Choroid plexus epithelial cell (primary cell): ENCODE measurements at regions not wholly inside any gene's neighbourhood (a gene's known extent, or its start where the extent isn't known, plus 50 kb on each side); places are given as distances from the start of the nearest gene placed in this dataset.

Experiments
- DNase-seq: peaks from one replicate; pipeline ENCODE4 v3.0.0-alpha.2; 2010; ENCODE audit warnings: low read depth
- H3K4me3 ChIP-seq: 2 replicates; pipeline ENCODE4 v1.5.1; 2011; ENCODE audit warnings: low read depth, mild to moderate bottlenecking, control low read depth, low read length, moderate library complexity
- TF ChIP-seq, protein P1 (sequence below): conservative IDR thresholded peaks from 2 replicates; pipeline ENCODE4 v1.5.1; 2011; ENCODE audit warnings: low read depth, mild to moderate bottlenecking, control low read depth, inconsistent platforms, low read length, moderate library complexity

DNA sequence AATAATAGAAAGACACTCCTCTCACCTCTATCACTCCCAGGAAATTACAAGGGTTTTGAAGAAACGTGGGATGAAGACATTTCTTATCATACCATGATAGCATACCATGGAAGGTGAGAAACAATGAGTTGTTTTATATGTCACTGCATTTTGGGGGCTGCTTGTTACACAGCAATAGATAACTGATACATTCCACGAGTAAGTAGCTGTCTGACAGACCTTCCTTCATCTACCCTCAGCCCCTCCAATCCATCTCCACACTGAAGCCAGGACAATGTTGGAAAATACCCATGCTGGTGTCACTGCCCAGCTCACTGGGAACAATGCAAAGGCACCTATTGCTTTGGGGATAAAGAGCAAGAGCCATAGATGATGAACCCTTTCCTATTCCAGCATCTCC is 68.9 kb upstream of the USP29 start:
- DNase-seq = no peak
- H3K4me3 ChIP-seq = no peak overlapping the region
- TF ChIP-seq, protein P1, sequence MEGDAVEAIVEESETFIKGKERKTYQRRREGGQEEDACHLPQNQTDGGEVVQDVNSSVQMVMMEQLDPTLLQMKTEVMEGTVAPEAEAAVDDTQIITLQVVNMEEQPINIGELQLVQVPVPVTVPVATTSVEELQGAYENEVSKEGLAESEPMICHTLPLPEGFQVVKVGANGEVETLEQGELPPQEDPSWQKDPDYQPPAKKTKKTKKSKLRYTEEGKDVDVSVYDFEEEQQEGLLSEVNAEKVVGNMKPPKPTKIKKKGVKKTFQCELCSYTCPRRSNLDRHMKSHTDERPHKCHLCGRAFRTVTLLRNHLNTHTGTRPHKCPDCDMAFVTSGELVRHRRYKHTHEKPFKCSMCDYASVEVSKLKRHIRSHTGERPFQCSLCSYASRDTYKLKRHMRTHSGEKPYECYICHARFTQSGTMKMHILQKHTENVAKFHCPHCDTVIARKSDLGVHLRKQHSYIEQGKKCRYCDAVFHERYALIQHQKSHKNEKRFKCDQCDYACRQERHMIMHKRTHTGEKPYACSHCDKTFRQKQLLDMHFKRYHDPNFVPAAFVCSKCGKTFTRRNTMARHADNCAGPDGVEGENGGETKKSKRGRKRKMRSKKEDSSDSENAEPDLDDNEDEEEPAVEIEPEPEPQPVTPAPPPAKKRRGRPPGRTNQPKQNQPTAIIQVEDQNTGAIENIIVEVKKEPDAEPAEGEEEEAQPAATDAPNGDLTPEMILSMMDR = no peak

GRCh38 chr19:57052081-57052480 is 67.7 kb upstream of the USP29 start:
- DNase-seq = no peak
- TF ChIP-seq, protein P1 = no peak
- no peak overlapping the region for H3K4me3 ChIP-seq

DNA sequence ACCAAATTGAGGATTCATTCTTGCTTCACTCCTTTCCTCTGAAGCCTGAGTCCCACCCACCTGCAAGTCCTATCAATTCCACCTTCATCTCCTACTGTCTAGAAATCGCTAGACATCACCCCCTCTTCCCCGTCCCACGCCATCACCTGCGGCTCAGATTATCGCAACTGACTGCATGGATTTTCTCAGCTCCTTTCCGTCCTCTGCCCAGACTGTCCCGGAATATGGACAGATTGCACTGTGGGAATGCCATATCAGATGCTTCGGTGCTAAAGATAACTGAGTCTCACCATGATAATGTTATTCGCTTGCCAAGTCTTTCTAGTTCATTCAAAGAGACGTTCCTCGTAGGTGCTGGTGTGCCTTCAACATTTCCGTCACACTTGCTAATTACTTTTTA is 66.4 kb upstream of the USP29 start:
- no peak for DNase-seq
- TF ChIP-seq, protein P1 = no peak
- H3K4me3 ChIP-seq = no peak overlapping the region

DNA sequence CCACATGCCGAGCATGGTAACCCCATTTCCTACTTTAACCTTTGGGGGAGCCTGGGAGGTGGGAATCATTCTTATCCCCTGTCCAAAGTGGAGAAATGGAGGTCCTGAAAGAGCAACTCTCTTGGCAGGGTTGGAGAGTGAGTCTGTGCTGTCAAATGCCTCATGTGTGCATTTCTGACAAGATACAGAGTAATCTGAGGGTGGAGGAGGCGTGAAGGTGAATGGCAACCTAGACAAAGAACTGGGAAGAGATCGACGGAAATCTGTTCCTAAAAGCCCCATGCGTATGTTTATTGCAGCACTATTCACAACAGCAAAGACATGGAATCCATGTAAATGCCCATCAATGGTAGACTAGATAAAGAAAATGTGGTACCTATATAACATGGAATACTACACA is 63.8 kb upstream of the USP29 start:
- TF ChIP-seq, protein P1 = no peak

GRCh38 chr19:57057036-57057686 is 62.6 kb upstream of the USP29 start:
- TF ChIP-seq, protein P1 = no peak
- no peak overlapping the region for H3K4me3 ChIP-seq
- peak; percentile 5 for DNase-seq

More for the DNA sequence above, 63.8 kb upstream of the USP29 start:
- DNase-seq = no peak
- no peak overlapping the region for H3K4me3 ChIP-seq

GRCh38 chr19:57058871-57059270 is 60.9 kb upstream of the USP29 start:
- TF ChIP-seq, protein P1 = no peak
- no peak for DNase-seq
- H3K4me3 ChIP-seq = no peak overlapping the region

GRCh38 chr19:57063070-57063469 is 56.7 kb upstream of the USP29 start:
- no peak overlapping the region for H3K4me3 ChIP-seq
- no peak for DNase-seq
- TF ChIP-seq, protein P1 = no peak
